ENCODE measurements at regions not wholly inside any gene's neighbourhood (a gene's known extent, or its start where the extent isn't known, plus 50 kb on each side); places are given as distances from the start of the nearest gene placed in this dataset.
A peak's percentile ranks its signal among the peaks of the same experiment; 100 is the strongest.

GRCh38 chr3:73729969-73730440 lies 105.3 kb upstream of the PDZRN3 start:
- no peak overlapping the region for H3K4me3 ChIP-seq (ENCODE audit: low read depth, low read length)
- TF ChIP-seq CTCF (IDR thresholded peaks at IDR 0.05; ENCODE audit: insufficient read depth, low read depth, low read length, missing control alignments), result no peak
- no peak for DNase-seq (ENCODE audit: low read depth)

GRCh38 chr3:73727854-73728253 lies 103.1 kb upstream of the PDZRN3 start:
- no peak for TF ChIP-seq CTCF (IDR thresholded peaks at IDR 0.05; ENCODE audit: insufficient read depth, low read depth, low read length, missing control alignments)
- H3K4me3 ChIP-seq (ENCODE audit: low read depth, low read length), result no peak overlapping the region
- no peak for DNase-seq (ENCODE audit: low read depth)

GRCh38 chr3:73727117-73727821 lies 102.5 kb upstream of the PDZRN3 start:
- H3K4me3 ChIP-seq (ENCODE audit: low read depth, low read length), result no peak overlapping the region
- no peak for TF ChIP-seq CTCF (IDR thresholded peaks at IDR 0.05; ENCODE audit: insufficient read depth, low read depth, low read length, missing control alignments)
- no peak for DNase-seq (ENCODE audit: low read depth)

- DNase-seq (ENCODE audit: low read depth), result no peak
- TF ChIP-seq CTCF (IDR thresholded peaks at IDR 0.05; ENCODE audit: insufficient read depth, low read depth, low read length, missing control alignments), result no peak
- H3K4me3 ChIP-seq (ENCODE audit: low read depth, low read length), result no peak overlapping the region
These were observed 98.9 kb upstream of the PDZRN3 start for GRCh38 chr3:73723596-73723995.

- no peak overlapping the region for H3K4me3 ChIP-seq (ENCODE audit: low read depth, low read length)
- DNase-seq (ENCODE audit: low read depth), result no peak
- TF ChIP-seq CTCF (IDR thresholded peaks at IDR 0.05; ENCODE audit: insufficient read depth, low read depth, low read length, missing control alignments), result no peak
These were observed 95.1 kb upstream of the PDZRN3 start for GRCh38 chr3:73719861-73720260.

- DNase-seq (ENCODE audit: low read depth), result peak; percentile 3
- no peak overlapping the region for H3K4me3 ChIP-seq (ENCODE audit: low read depth, low read length)
- TF ChIP-seq CTCF (IDR thresholded peaks at IDR 0.05; ENCODE audit: insufficient read depth, low read depth, low read length, missing control alignments), result no peak
These were observed 94.7 kb upstream of the PDZRN3 start for GRCh38 chr3:73719413-73719851.
